Neural cell (in vitro differentiated cells): ENCODE measurements at regions not wholly inside any gene's neighbourhood (a gene's known extent, or its start where the extent isn't known, plus 50 kb on each side); places are given as distances from the start of the nearest gene placed in this dataset.

ENCODE experiments used
- H2AFZ ChIP-seq: fragments of 200-600, 300-800 bp; sonication (generic), shearing (Covaris generic); 2 replicates; pipeline ENCODE4 v1.6.0; 2014; ENCODE audit warnings: low read depth, mild to moderate bottlenecking, antibody characterized with exemption, low read length, moderate library complexity
- H3F3A ChIP-seq: fragments of 200-600 bp; shearing (Covaris generic); 2 replicates; pipeline ENCODE4 v1.6.1; 2016; ENCODE audit warnings: mild to moderate bottlenecking, moderate library complexity, mixed read lengths, antibody characterized with exemption, low read length; ENCODE audit not compliant: insufficient read depth, poor library complexity, severe bottlenecking
- H3K27ac ChIP-seq: fragments of 200-600, 300-800 bp; sonication (generic), shearing (Covaris generic); 2 replicates; pipeline ENCODE4 v1.5.1; 2014; ENCODE audit warnings: mild to moderate bottlenecking, low read length, moderate library complexity
- H3K27me3 ChIP-seq: fragments of 300-800, 200-600 bp; sonication (generic), shearing (Covaris generic); 2 replicates; pipeline ENCODE4 v1.6.0; 2014; ENCODE audit warnings: mild to moderate bottlenecking, low read depth, low read length, moderate library complexity; ENCODE audit not compliant: insufficient read depth
- H3K36me3 ChIP-seq: fragments of 300-800, 200-600 bp; sonication (generic), shearing (Covaris generic); 2 replicates; pipeline ENCODE4 v1.5.1; 2014; ENCODE audit warnings: mild to moderate bottlenecking, antibody characterized with exemption, low read length, moderate library complexity; ENCODE audit not compliant: insufficient read depth
- H3K4me2 ChIP-seq: fragments of 300-800, 200-600 bp; sonication (generic), shearing (Covaris generic); 2 replicates; pipeline ENCODE4 v1.6.0; 2014; ENCODE audit warnings: mild to moderate bottlenecking, low read length
- H3K4me3 ChIP-seq: fragments of 300-800, 200-600 bp; sonication (generic), shearing (Covaris generic); 2 replicates; pipeline ENCODE4 v1.5.1; 2014; ENCODE audit warnings: mild to moderate bottlenecking, low read length, moderate library complexity
- H3K79me2 ChIP-seq: fragments of 200-600 bp; shearing (Covaris generic); replicated peaks from 2 replicates; pipeline ENCODE4 v1.6.0; 2014; ENCODE audit warnings: mild to moderate bottlenecking, low read length, moderate library complexity; ENCODE audit not compliant: insufficient read depth
- H3K9ac ChIP-seq: fragments of 300-800, 200-600 bp; sonication (generic), shearing (Covaris generic); 2 replicates; pipeline ENCODE4 v1.6.1; 2016; ENCODE audit warnings: mild to moderate bottlenecking, low read length, mixed read lengths
- H3K9me2 ChIP-seq: fragments of 200-600 bp; shearing (Covaris generic); 2 replicates; pipeline ENCODE4 v1.6.1; 2016; ENCODE audit warnings: mild to moderate bottlenecking, low read length, mixed read lengths; ENCODE audit not compliant: insufficient read depth
- H3K9me3 ChIP-seq: fragments of 200-600, 300-800 bp; sonication (generic), shearing (Covaris generic); 2 replicates; pipeline ENCODE4 v1.6.1; 2016; ENCODE audit warnings: mild to moderate bottlenecking, mixed run types, low read length, moderate library complexity, mixed read lengths
- H4K20me1 ChIP-seq: fragments of 200-600 bp; shearing (Covaris generic); 2 replicates; pipeline ENCODE4 v1.6.1; 2016; ENCODE audit warnings: mild to moderate bottlenecking, mixed run types; ENCODE audit not compliant: insufficient read depth
- CTCF ChIP-seq: fragments of 450-650 bp; IDR thresholded peaks from 2 replicates; pipeline ENCODE4 v1.5.1; 2014; ENCODE audit warnings: antibody characterized with exemption, mild to moderate bottlenecking, moderate library complexity; ENCODE audit not compliant: poor library complexity, severe bottlenecking
- EP300 ChIP-seq: fragments of 450-650 bp; conservative IDR thresholded peaks from 2 replicates; pipeline ENCODE4 v1.6.1; 2014; ENCODE audit warnings: antibody characterized with exemption, mild to moderate bottlenecking, moderate library complexity; ENCODE audit not compliant: poor library complexity, severe bottlenecking
- EZH2 ChIP-seq: fragments of 200-600, 300-800 bp; shearing (Covaris generic), sonication (generic); IDR thresholded peaks from 2 replicates; pipeline ENCODE4 v1.6.1; 2014; ENCODE audit warnings: antibody characterized with exemption, low read length, borderline replicate concordance, mild to moderate bottlenecking; ENCODE audit not compliant: insufficient read depth, poor library complexity, severe bottlenecking
- MXI1 ChIP-seq: fragments of 450-650 bp; conservative IDR thresholded peaks from 2 replicates; pipeline ENCODE4 v1.6.1; 2014; ENCODE audit warnings: antibody characterized with exemption, mild to moderate bottlenecking; ENCODE audit not compliant: poor library complexity, severe bottlenecking
- POLR2AphosphoS5 ChIP-seq: IDR thresholded peaks from 2 replicates; pipeline ENCODE4 v1.6.1; 2012
- RAD21 ChIP-seq: fragments of 450-650 bp; conservative IDR thresholded peaks from 2 replicates; pipeline ENCODE4 v1.6.1; 2014; ENCODE audit warnings: antibody characterized with exemption, mild to moderate bottlenecking, moderate library complexity
- REST ChIP-seq: IDR thresholded peaks from 2 replicates; pipeline ENCODE4 v1.6.1; 2012; ENCODE audit warnings: borderline replicate concordance
- SMC3 ChIP-seq: fragments of 450-650 bp; conservative IDR thresholded peaks from 2 replicates; pipeline ENCODE4 v1.6.1; 2014; ENCODE audit warnings: antibody characterized with exemption, mild to moderate bottlenecking, moderate library complexity; ENCODE audit not compliant: poor library complexity
- TAF1 ChIP-seq: IDR thresholded peaks from 2 replicates; pipeline ENCODE4 v1.6.1; 2012; ENCODE audit warnings: low read depth

DNA sequence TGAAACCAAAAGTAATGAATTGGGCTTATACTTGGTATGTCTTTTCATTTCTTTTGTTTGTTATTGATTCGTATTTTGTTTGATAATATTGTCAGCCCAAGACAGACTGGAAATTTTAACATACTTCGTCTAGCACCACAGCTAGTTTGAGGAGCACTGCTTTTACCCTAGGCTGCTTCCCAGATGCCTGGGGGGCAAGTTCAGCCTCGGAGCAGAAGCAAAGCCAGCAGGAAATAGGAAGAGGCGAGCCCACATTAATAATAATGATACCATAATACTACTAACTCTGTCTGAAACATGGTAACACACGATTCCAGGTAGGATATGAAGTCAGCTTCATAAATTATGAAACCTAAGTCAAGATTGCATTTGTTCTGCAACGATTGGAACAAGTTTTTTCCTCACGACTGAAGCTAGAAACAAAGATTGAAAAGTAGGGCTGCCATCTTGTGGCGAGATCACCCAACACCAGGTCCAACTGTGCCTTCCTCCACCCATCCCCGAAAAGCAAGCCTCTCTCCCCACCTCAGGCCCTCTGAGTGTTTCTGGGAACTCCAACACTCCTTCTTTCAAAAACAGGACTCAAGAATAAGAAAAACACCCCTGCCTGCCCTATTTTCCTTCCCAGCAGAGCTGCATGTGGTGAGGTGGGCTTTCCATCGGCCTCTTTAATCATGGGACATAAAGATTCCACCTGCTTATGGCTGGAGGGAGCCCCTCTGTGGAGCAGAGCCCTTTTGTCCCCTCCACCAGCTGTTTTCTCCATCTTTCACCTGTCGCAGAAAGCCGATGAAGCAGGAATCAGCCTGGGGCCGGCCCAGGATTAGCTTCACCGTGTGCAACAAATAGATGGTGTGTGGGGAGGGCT, 236.4 kb downstream of the CAAP1 start:
- Histone ChIP-seq H3K27ac (no peak overlapping the region), H3K4me2 (no peak overlapping the region)

GRCh38 chr9:26655166-26655565, 237.4 kb downstream of the CAAP1 start:
- H2AFZ ChIP-seq, result no peak overlapping the region
- TF ChIP-seq MXI1 (no peak), REST (no peak), EZH2 (no peak), SMC3 (no peak), POLR2AphosphoS5 (no peak), EP300 (no peak), TAF1 (no peak)

More for the DNA sequence above, 236.4 kb downstream of the CAAP1 start:
- H3K27me3 ChIP-seq, result no peaks in the 10 kb centered on the region
- H3K9me2 ChIP-seq, result no peaks in the 10 kb centered on the region
- H3K9me3 ChIP-seq, result no peaks in the 10 kb centered on the region
- no peaks in the 10 kb centered on the region for H3K36me3 ChIP-seq
- no peak overlapping the region for H3K4me3 ChIP-seq
- no peak overlapping the region for H2AFZ ChIP-seq
- no peaks in the 10 kb centered on the region for H3K79me2 ChIP-seq
- H3F3A ChIP-seq, result no peaks in the 10 kb centered on the region
- H4K20me1 ChIP-seq, result no peaks in the 10 kb centered on the region
- TF ChIP-seq POLR2AphosphoS5 (no peak), MXI1 (no peak), RAD21 (peak; percentile 76), EP300 (no peak), SMC3 (peak; percentile 74), TAF1 (no peak), CTCF (peak; percentile 71), EZH2 (no peak), REST (no peak)
- H3K9ac ChIP-seq, result no peak overlapping the region

More at GRCh38 chr9:26655166-26655565, 237.4 kb downstream of the CAAP1 start:
- Histone ChIP-seq H3K4me3 (no peak overlapping the region), H3K79me2 (no peaks in the 10 kb centered on the region), H3K9me2 (no peaks in the 10 kb centered on the region), H3K27me3 (no peaks in the 10 kb centered on the region), H4K20me1 (no peaks in the 10 kb centered on the region), H3K36me3 (no peaks in the 10 kb centered on the region), H3K27ac (no peak overlapping the region), H3K9ac (no peak overlapping the region), H3F3A (no peaks in the 10 kb centered on the region), H3K4me2 (no peak overlapping the region), H3K9me3 (no peaks in the 10 kb centered on the region)
